ENCODE measurements at regions not wholly inside any gene's neighbourhood (a gene's known extent, or its start where the extent isn't known, plus 50 kb on each side); places are given as distances from the start of the nearest gene placed in this dataset.

GRCh38 chr5:82351754-82352145 lies 73.6 kb upstream of the RPS23 start:
- H3K4me3 ChIP-seq (ENCODE audit: extremely low read depth in 1 of 4, insufficient read depth in 2 of 4, low read depth in 3 of 4, low read length in 4 of 4) = no peak overlapping the region
- 0 out of 2 replicates have a peak overlapping the region, but pooled peaks have one; percentile 25 for H2BK15ac ChIP-seq (ENCODE audit: low read length)
- H4K20me1 ChIP-seq (replicated peaks in 1 of 2; ENCODE audit: control insufficient read depth in 1 of 2, insufficient read depth in 2 of 2, low read length in 2 of 2) = no peaks in the 10 kb centered on the region
- no peak overlapping the region for H2BK20ac ChIP-seq (ENCODE audit: low read length)
- H3K9ac ChIP-seq (replicated peaks in 1 of 4; ENCODE audit: extremely low read depth in 1 of 4, low read depth in 3 of 4, low read length in 3 of 4) = no peak overlapping the region
- peak overlapping the region; percentile 96 for H2AFZ ChIP-seq (ENCODE audit: low read length)
- H4K5ac ChIP-seq (ENCODE audit: insufficient read length, low read depth, low read length) = no peak overlapping the region
- H3K79me2 ChIP-seq (ENCODE audit: control insufficient read depth in 1 of 2, insufficient read depth in 2 of 2, low read length in 2 of 2) = no peaks in the 10 kb centered on the region
- no peak overlapping the region for H2AK5ac ChIP-seq (ENCODE audit: low read depth, low read length)
- no peak overlapping the region for H3K4me2 ChIP-seq (ENCODE audit: insufficient read depth in 1 of 2, low read depth in 2 of 2, low read length in 2 of 2)
- CTCF ChIA-PET (ENCODE audit: partially characterized antibody) = interaction anchor here (0.6 to 12.2 kb wide), 17 partner anchors 13 to 1250 kb away, joined by 3 to 130 read pairs (median 4); no protein-coding TSS in a partner anchor
- H4K8ac ChIP-seq (ENCODE audit: extremely low read depth, insufficient read depth, low read length) = no peak overlapping the region
- H3K4ac ChIP-seq (replicated peaks; ENCODE audit: insufficient read length, low read depth, low read length) = no peak overlapping the region
- no peak overlapping the region for H3K23ac ChIP-seq (ENCODE audit: insufficient read length)
- POLR2A ChIA-PET (ENCODE audit: partially characterized antibody) = no interaction called here
- H2BK120ac ChIP-seq (replicated peaks; ENCODE audit: low read depth, low read length) = no peak overlapping the region
- no peaks in the 10 kb centered on the region; the same call in 1 of the 2 replicates for H3K79me1 ChIP-seq (ENCODE audit: low read depth, low read length)
- H3K23me2 ChIP-seq (ENCODE audit: low read depth, low read length) = no peaks in the 10 kb centered on the region
- H3K36me3 ChIP-seq (ENCODE audit: control insufficient read depth in 2 of 4, insufficient read depth in 4 of 4, low read length in 3 of 4) = no peaks in the 10 kb centered on the region
- no peaks in the 10 kb centered on the region for H3K27me3 ChIP-seq (replicated peaks in 1 of 4; ENCODE audit: control insufficient read depth in 3 of 4, extremely low read depth in 1 of 4, insufficient read depth in 3 of 4, low read length in 3 of 4)
- no peak overlapping the region for H4K91ac ChIP-seq (replicated peaks; ENCODE audit: insufficient read length, low read length)
- FAIRE-seq = peak; percentile 86
- H2BK12ac ChIP-seq (ENCODE audit: low read depth, low read length) = no peak overlapping the region
- no peak overlapping the region for H3K56ac ChIP-seq (replicated peaks; ENCODE audit: insufficient read length, low read depth, low read length)
- 21% methylated on average over 2 of the region's 2 CpGs; no CpG with 5 or more reads in 1 of the 2 experiments for WGBS, 2 experiments (ENCODE audit: extremely low coverage in 1 of 2, insufficient coverage in 1 of 2, insufficient read length in 1 of 2, insufficient replicate concordance in 2 of 2, low coverage in 1 of 2, low lambda C conversion rate in 2 of 2, missing lambda C conversion rate in 1 of 2)
- no peak for DNase-seq (ENCODE audit: low read depth in 1 of 2, low spot score in 2 of 2)
- no peak overlapping the region for H3K27ac ChIP-seq (ENCODE audit: low read depth, low read length)
- no peaks in the 10 kb centered on the region for H3K9me3 ChIP-seq (ENCODE audit: insufficient read depth in 2 of 2, low read depth in 1 of 2, low read length in 1 of 2)
- no peak overlapping the region for H2BK5ac ChIP-seq (ENCODE audit: low read depth, low read length)
- H3K4me1 ChIP-seq (replicated peaks in 1 of 4; ENCODE audit: control insufficient read depth in 3 of 4, insufficient read depth in 4 of 4, low read length in 3 of 4) = peaks cover 0 to under 1% (median 0%) of the 10 kb centered on the region in 4 experiments; a peak in 1 of 7 replicates
- H3K14ac ChIP-seq (ENCODE audit: insufficient read length) = no peak overlapping the region
- H3K18ac ChIP-seq (ENCODE audit: extremely low read depth, low read length) = no peak overlapping the region
- TF ChIP-seq SP4 (IDR thresholded peaks at IDR 0.05; ENCODE audit: low read length) (no peak), NRF1 (IDR thresholded peaks at IDR 0.05; ENCODE audit: low read depth, low read length) (no peak), SUZ12 (IDR thresholded peaks at IDR 0.05; ENCODE audit: low read length) (no peak), TAF1 (IDR thresholded peaks at IDR 0.05; ENCODE audit: low read depth, low read length) (no peak), JUN (IDR thresholded peaks at IDR 0.05; ENCODE audit: low read depth, low read length) (no peak), CTCF (IDR thresholded peaks at IDR 0.05; ENCODE audit: control extremely low read depth in 1 of 3, insufficient read depth in 1 of 3, low read depth in 1 of 3, low read length in 3 of 3) (peak in 2 of 3 experiments; percentile 60 to 74; a peak in 3 of 4 replicates)

Measured in H1 (cell line).